ENCODE measurements at regions not wholly inside any gene's neighbourhood (a gene's known extent, or its start where the extent isn't known, plus 50 kb on each side); places are given as distances from the start of the nearest gene placed in this dataset.

DNA sequence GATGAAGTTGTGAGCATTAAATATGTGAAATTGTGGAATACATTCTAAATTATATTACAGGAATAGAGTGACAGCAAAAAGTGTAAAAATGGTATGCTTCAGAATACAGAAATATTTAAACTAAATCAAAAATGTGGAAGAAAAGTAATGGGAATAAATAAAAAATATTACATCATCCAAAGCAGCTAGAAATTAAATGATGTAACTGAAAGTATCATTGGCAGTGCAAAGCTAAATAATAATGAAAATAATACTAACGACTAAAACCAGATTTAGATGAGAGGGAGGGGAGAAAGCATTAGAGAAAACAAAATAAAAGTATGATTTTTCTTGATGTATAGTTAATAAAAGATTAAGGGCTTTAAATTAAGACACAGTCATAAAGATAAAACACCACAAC is 1104.0 kb downstream of the EPHA7 start:
- TF ChIP-seq, protein P1, sequence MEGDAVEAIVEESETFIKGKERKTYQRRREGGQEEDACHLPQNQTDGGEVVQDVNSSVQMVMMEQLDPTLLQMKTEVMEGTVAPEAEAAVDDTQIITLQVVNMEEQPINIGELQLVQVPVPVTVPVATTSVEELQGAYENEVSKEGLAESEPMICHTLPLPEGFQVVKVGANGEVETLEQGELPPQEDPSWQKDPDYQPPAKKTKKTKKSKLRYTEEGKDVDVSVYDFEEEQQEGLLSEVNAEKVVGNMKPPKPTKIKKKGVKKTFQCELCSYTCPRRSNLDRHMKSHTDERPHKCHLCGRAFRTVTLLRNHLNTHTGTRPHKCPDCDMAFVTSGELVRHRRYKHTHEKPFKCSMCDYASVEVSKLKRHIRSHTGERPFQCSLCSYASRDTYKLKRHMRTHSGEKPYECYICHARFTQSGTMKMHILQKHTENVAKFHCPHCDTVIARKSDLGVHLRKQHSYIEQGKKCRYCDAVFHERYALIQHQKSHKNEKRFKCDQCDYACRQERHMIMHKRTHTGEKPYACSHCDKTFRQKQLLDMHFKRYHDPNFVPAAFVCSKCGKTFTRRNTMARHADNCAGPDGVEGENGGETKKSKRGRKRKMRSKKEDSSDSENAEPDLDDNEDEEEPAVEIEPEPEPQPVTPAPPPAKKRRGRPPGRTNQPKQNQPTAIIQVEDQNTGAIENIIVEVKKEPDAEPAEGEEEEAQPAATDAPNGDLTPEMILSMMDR (IDR thresholded peaks at IDR 0.05; ENCODE audit: low read length), result no peak
- TF ChIP-seq EZH2phosphoT487 (IDR thresholded peaks at IDR 0.05; ENCODE audit: low read length), result no peak

Measured in MM.1S (cell line).